Neuronal stem cell (in vitro differentiated cells): ENCODE measurements at regions not wholly inside any gene's neighbourhood (a gene's known extent, or its start where the extent isn't known, plus 50 kb on each side); places are given as distances from the start of the nearest gene placed in this dataset.
A peak's percentile ranks its signal among the peaks of the same experiment; 100 is the strongest.
"Not testable (repeated sequence)": the region's sequence is repeated elsewhere in the genome, so short reads cannot be mapped to it uniquely, and the experiment has no call there.

Experiments used
- DNase-seq: peaks from one replicate; pipeline ENCODE4 v3.0.0-alpha.2; 2013; ENCODE audit warnings: low spot score
- H2AFZ ChIP-seq: one replicate; pipeline ENCODE4 v1.6.1; 2013; ENCODE audit warnings: mild to moderate bottlenecking, low read length, inconsistent platforms
- H2AK5ac ChIP-seq: 2 replicates; pipeline ENCODE4 v1.6.1; 2013; ENCODE audit warnings: low read depth, mild to moderate bottlenecking, inconsistent platforms, low read length, moderate library complexity, mixed read lengths
- H2BK120ac ChIP-seq: 2 replicates; pipeline ENCODE4 v1.6.1; 2013; ENCODE audit warnings: low read depth, mild to moderate bottlenecking, inconsistent platforms, low read length, moderate library complexity, mixed read lengths
- H2BK12ac ChIP-seq: one replicate; pipeline ENCODE4 v1.6.1; 2013; ENCODE audit warnings: low read length, inconsistent platforms
- H2BK15ac ChIP-seq: 2 replicates; pipeline ENCODE4 v1.6.1; 2013; ENCODE audit warnings: mild to moderate bottlenecking, low read length, inconsistent platforms, mixed read lengths
- H2BK5ac ChIP-seq: one replicate; pipeline ENCODE4 v1.6.1; 2013; ENCODE audit warnings: inconsistent platforms, mild to moderate bottlenecking, low read length, moderate library complexity
- H3K14ac ChIP-seq: one replicate; pipeline ENCODE4 v1.6.1; 2013; ENCODE audit warnings: low read length, inconsistent platforms
- H3K18ac ChIP-seq: 2 replicates; pipeline ENCODE4 v1.6.1; 2013; ENCODE audit warnings: low read length, inconsistent platforms
- H3K23ac ChIP-seq: 2 replicates; pipeline ENCODE4 v1.6.1; 2013; ENCODE audit warnings: low read depth, mild to moderate bottlenecking, mixed read lengths, low read length, inconsistent platforms; ENCODE audit not compliant: poor library complexity
- H3K27ac ChIP-seq: replicated peaks from 3 replicates; pipeline ENCODE4 v1.5.1; 2013; ENCODE audit warnings: low read length, inconsistent platforms
- H3K27me3 ChIP-seq, 3 experiments: 2 replicates each; pipeline ENCODE4 v1.6.1; 2013; ENCODE audit warnings: low read length in 3 of 3, mild to moderate bottlenecking in 2 of 3, inconsistent platforms in 1 of 3, low read depth in 1 of 3, mixed read lengths in 1 of 3, moderate library complexity in 1 of 3; ENCODE audit not compliant: control insufficient read depth in 3 of 3, insufficient read depth in 3 of 3
- H3K36me3 ChIP-seq, 2 donors: replicated peaks in 1 of 2; 2 replicates each; pipeline ENCODE4 v1.6.1; 2013; ENCODE audit warnings: low read length in 2 of 2; ENCODE audit not compliant: control insufficient read depth in 2 of 2, insufficient read depth in 2 of 2
- H3K4ac ChIP-seq: 2 replicates; pipeline ENCODE4 v1.6.1; 2013; ENCODE audit warnings: inconsistent platforms, mild to moderate bottlenecking, low read length, moderate library complexity
- H3K4me1 ChIP-seq, 2 donors: 1 replicate in 1 of 2; 2 replicates in 1 of 2; pipeline ENCODE4 v1.6.1; 2013; ENCODE audit warnings: low read length in 2 of 2, low read depth in 1 of 2; ENCODE audit not compliant: control insufficient read depth in 2 of 2, insufficient read depth in 1 of 2
- H3K4me2 ChIP-seq: one replicate; pipeline ENCODE4 v1.6.1; 2013; ENCODE audit warnings: mild to moderate bottlenecking, low read length, inconsistent platforms; ENCODE audit not compliant: insufficient read depth, poor library complexity, severe bottlenecking
- H3K4me3 ChIP-seq, 2 donors: 2 replicates each; pipeline ENCODE4 v1.5.1; 2013; ENCODE audit warnings: low read length in 2 of 2, mild to moderate bottlenecking in 2 of 2, inconsistent platforms in 1 of 2, moderate library complexity in 1 of 2
- H3K79me1 ChIP-seq: one replicate; pipeline ENCODE4 v1.6.1; 2013; ENCODE audit warnings: low read depth, mild to moderate bottlenecking, inconsistent platforms, low read length, moderate library complexity
- H3K9ac ChIP-seq: one replicate; pipeline ENCODE4 v1.6.1; 2013; ENCODE audit warnings: mild to moderate bottlenecking, low read depth, low read length, inconsistent platforms; ENCODE audit not compliant: poor library complexity
- H3K9me3 ChIP-seq, 2 donors: replicated peaks in 1 of 2; 2 replicates each; pipeline versions ENCODE3 to v1.6.1; 2013; ENCODE audit warnings: low read length in 2 of 2, mild to moderate bottlenecking in 2 of 2, inconsistent platforms in 1 of 2, low read depth in 1 of 2, mixed read lengths in 1 of 2, moderate library complexity in 1 of 2; ENCODE audit not compliant: control insufficient read depth in 2 of 2, insufficient read depth in 1 of 2
- H4K8ac ChIP-seq: one replicate; pipeline ENCODE4 v1.6.1; 2013; ENCODE audit warnings: low read depth, mild to moderate bottlenecking, inconsistent platforms, low read length, moderate library complexity
- H4K91ac ChIP-seq: one replicate; pipeline ENCODE4 v1.6.1; 2013; ENCODE audit warnings: low read length, low read depth, mild to moderate bottlenecking, inconsistent platforms; ENCODE audit not compliant: poor library complexity
- WGBS, 2 donors: extraction: QIAGEN DNeasy Blood & Tissue Kit; methylation state at CpG; one replicate each; pipeline ENCODE4 v1.1.7; 2013; ENCODE audit warnings: missing lambda C conversion rate in 2 of 2, mixed read lengths in 1 of 2; ENCODE audit not compliant: insufficient read length in 2 of 2, insufficient replicate concordance in 1 of 2; ENCODE audit errors: extremely low coverage in 2 of 2; 5-methylcytosine and 5-hydroxymethylcytosine counted together

DNA sequence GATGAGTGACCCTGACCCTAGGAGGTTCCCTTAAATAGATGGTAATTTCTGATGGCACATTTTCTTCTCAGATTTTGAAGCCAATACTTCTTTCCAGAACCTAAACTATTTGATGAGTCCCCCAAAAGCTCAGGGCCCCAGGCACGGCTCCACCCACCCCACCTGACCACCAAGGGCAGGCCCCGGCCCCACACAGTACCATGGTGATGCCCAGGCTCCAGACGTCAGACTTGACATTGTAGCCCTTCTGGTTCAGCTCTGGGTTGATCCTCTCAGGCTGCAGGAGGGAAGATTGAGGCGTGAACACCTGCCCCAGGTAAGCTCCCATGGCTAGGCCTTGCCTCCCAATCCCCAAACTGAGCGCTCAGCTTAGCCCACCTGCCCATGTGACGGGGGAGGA lies 90.3 kb downstream of the KCNJ18 start:
- H3K27ac ChIP-seq, H3K4me1 ChIP-seq, H2BK15ac ChIP-seq, H2AFZ ChIP-seq, H2BK120ac ChIP-seq, H3K23ac ChIP-seq, DNase-seq, H3K18ac ChIP-seq, H3K36me3 ChIP-seq, H2AK5ac ChIP-seq, H3K79me1 ChIP-seq, H4K91ac ChIP-seq, H3K27me3 ChIP-seq, H2BK5ac ChIP-seq, H3K14ac ChIP-seq, H4K8ac ChIP-seq, H2BK12ac ChIP-seq, H3K9ac ChIP-seq, H3K4me2 ChIP-seq, H3K4ac ChIP-seq, H3K9me3 ChIP-seq, H3K4me3 ChIP-seq: not testable (repeated sequence)
- no CpG with 5 or more reads among the region's 6 CpGs for WGBS, 2 donors

DNA sequence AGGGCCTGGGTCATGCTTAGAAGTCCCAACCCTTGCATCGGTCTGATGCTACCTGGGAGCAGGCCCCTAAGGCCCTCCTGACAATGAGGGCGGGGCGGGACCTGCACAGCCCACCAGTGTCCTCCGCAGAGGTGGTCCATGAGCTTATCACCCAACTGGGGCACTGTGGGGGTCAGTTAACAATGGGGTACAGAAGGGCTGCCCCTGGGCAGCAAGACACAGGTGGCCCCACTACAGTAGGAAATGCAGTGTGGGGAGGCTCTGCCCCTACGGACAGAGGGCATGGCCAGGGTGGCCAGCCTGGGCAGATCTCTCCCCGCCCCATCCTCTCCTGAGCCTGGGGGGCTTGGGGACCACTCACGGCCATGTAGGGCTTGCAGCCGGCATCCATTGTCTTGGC lies 90.7 kb downstream of the KCNJ18 start:
- H3K27me3 ChIP-seq, H3K4me1 ChIP-seq, H3K14ac ChIP-seq, H3K27ac ChIP-seq, H3K4me3 ChIP-seq, H3K9ac ChIP-seq, H4K91ac ChIP-seq, H3K4ac ChIP-seq, H3K18ac ChIP-seq, H4K8ac ChIP-seq, H3K23ac ChIP-seq, H2AK5ac ChIP-seq, H2BK120ac ChIP-seq, H3K4me2 ChIP-seq, DNase-seq, H3K9me3 ChIP-seq, H2BK12ac ChIP-seq, H2AFZ ChIP-seq, H2BK5ac ChIP-seq, H2BK15ac ChIP-seq, H3K79me1 ChIP-seq, H3K36me3 ChIP-seq: not testable (repeated sequence)
- no CpG with 5 or more reads among the region's 8 CpGs for WGBS, 2 donors

DNA sequence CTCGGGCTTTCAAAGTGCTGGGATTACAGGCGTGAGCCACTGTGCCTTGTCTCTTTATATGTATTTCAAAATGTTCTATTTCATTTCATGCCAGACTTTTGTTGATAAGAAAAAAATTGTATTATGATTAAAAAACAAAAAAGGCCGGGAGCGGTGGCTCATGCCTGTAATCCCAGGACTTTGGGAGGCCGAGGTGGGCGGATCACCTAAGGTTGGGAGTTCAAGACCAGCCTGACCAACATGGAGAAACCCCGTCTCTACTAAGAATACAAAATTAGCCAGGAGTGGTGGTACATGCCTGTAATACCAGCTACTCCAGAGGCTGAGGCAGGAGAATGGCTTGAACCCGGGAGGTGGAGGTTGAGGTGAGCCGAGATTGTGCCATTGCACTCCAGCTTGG lies 121.9 kb downstream of the KCNJ18 start:
- not testable (repeated sequence) for H4K91ac ChIP-seq, H3K4ac ChIP-seq, H3K23ac ChIP-seq, H3K36me3 ChIP-seq, H3K18ac ChIP-seq, H2BK5ac ChIP-seq, H2BK12ac ChIP-seq, H3K4me3 ChIP-seq, H3K27me3 ChIP-seq, H3K27ac ChIP-seq, H4K8ac ChIP-seq, H3K14ac ChIP-seq, H2BK15ac ChIP-seq, H3K9ac ChIP-seq, DNase-seq, H3K79me1 ChIP-seq, H2AK5ac ChIP-seq, H2AFZ ChIP-seq, H3K4me1 ChIP-seq, H3K4me2 ChIP-seq, H2BK120ac ChIP-seq
- no CpG with 5 or more reads among the region's 9 CpGs for WGBS, 2 donors
- H3K9me3 ChIP-seq, result peaks cover 0 to 22% of the 10 kb centered on the region in 2 donors

DNA sequence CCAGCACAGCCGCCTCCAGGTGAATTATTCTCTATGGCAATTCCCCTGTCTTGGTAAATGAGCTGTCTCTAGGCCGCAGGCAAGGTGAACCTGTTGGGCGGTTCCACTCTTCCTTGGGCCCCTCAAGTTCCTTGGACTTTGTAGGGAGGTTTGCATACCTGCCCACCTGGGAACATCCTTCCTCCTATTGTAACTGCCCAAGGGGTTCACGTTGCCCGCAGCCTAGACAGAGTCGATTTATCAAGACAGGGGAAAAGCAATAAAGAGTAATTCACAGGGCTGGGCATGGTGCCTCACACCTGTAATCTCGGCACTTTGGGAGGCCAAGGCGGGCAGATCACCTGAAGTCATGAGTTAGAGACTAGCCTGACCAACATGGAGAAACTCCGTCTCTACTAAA lies 122.5 kb downstream of the KCNJ18 start:
- Histone ChIP-seq H4K8ac (no peak overlapping the region), H3K9me3 (peaks cover 0 to 22% of the 10 kb centered on the region in 2 donors), H3K4me3 (peak overlapping the region in 1 of 2 donors; percentile 33), H3K4me2 (no peak overlapping the region), H3K23ac (no peak overlapping the region), H4K91ac (no peak overlapping the region), H3K27me3 (peaks cover 2 to 3% (median 3%) of the 10 kb centered on the region in 3 experiments), H3K9ac (no peak overlapping the region), H3K18ac (no peak overlapping the region), H2BK120ac (no peak overlapping the region), H3K4ac (no peak overlapping the region), H3K79me1 (no peaks in the 10 kb centered on the region), H2BK5ac (no peak overlapping the region), H2AK5ac (no peak overlapping the region), H2AFZ (no peak overlapping the region), H3K4me1 (no peaks in the 10 kb centered on the region), H2BK12ac (no peak overlapping the region), H3K27ac (no peak overlapping the region), H3K36me3 (no peaks in the 10 kb centered on the region), H2BK15ac (no peak overlapping the region), H3K14ac (no peak overlapping the region)
- no peak for DNase-seq
- no CpG with 5 or more reads among the region's 9 CpGs for WGBS, 2 donors
